Heart left ventricle (tissue), 16 donors: ENCODE measurements at regions not wholly inside any gene's neighbourhood (a gene's known extent, or its start where the extent isn't known, plus 50 kb on each side); places are given as distances from the start of the nearest gene placed in this dataset.

Experiments used
- ATAC-seq, 4 donors: fragments of 200-7000 bp; cut with Tn5 transposase; one replicate each; pipeline ENCODE4 v1.9.1; 2020 to 2022; ENCODE audit warnings: moderate library complexity in 4 of 4, mild to moderate bottlenecking in 3 of 4, moderate number of reproducible peaks in 1 of 4
- DNase-seq, 5 donors: peaks; one replicate each; pipeline ENCODE4 v3.0.0-alpha.2; 2020
- H3K27ac ChIP-seq, 12 donors: fragments of 200-600 bp; sonication (generic) in 4 of 12; one replicate each; pipeline versions ENCODE4 v1.5.0 to v1.8.0; 2016 to 2022; ENCODE audit warnings: mild to moderate bottlenecking in 2 of 12
- H3K27me3 ChIP-seq, 9 donors: fragments of 200-600 bp; sonication (generic) in 2 of 9; one replicate each; pipeline versions ENCODE4 v1.5.1 to v1.8.0; 2016 to 2022; ENCODE audit warnings: mild to moderate bottlenecking in 3 of 9
- H3K36me3 ChIP-seq, 9 donors: fragments of 200-600 bp; sonication (generic) in 2 of 9; one replicate each; pipeline versions ENCODE4 v1.5.0 to v1.8.0; 2018 to 2022; ENCODE audit warnings: mild to moderate bottlenecking in 2 of 9
- H3K4me1 ChIP-seq, 12 donors: fragments of 200-600 bp; sonication (generic) in 4 of 12; one replicate each; pipeline versions ENCODE4 v1.5.0 to v1.8.0; 2016 to 2022; ENCODE audit warnings: mild to moderate bottlenecking in 3 of 12
- H3K4me3 ChIP-seq, 12 donors: fragments of 200-600 bp; sonication (generic) in 4 of 12; one replicate each; pipeline versions ENCODE4 v1.5.0 to v1.8.0; 2017 to 2022; ENCODE audit warnings: mild to moderate bottlenecking in 9 of 12, moderate library complexity in 4 of 12
- H3K9me3 ChIP-seq, 12 donors: fragments of 200-600 bp; sonication (generic) in 4 of 12; one replicate each; pipeline versions ENCODE4 v1.5.0 to v1.8.0; 2016 to 2022; ENCODE audit warnings: mild to moderate bottlenecking in 1 of 12
- CTCF ChIP-seq, 12 donors: fragments of 200-600 bp; sonication (generic) in 4 of 12; IDR thresholded peaks; one replicate each; pipeline versions ENCODE4 v1.5.0 to v1.8.0; 2018 to 2022; ENCODE audit warnings: antibody characterized with exemption in 12 of 12, mild to moderate bottlenecking in 5 of 12
- POLR2A ChIP-seq, 2 donors: fragments of 450-650 bp; IDR thresholded peaks; one replicate each; pipeline ENCODE4 v1.6.1; 2017; ENCODE audit warnings: antibody characterized with exemption in 2 of 2, mild to moderate bottlenecking in 2 of 2, moderate library complexity in 2 of 2
- WGBS, 4 donors: extraction: QIAGEN DNeasy Blood & Tissue Kit in 2 of 4; methylation state at CpG; one replicate each; pipeline versions ENCODE4 v1.1.5 to v1.1.7; 2013 to 2018; 5-methylcytosine and 5-hydroxymethylcytosine counted together
- intact Hi-C, 10 donors: fragments of 100-400 bp; cut with DNase I; formaldehyde crosslinking; loops; one replicate each; pipeline versions ENCODE4 v1.11.1 to v1.14.2; 2022
- donor health status: ischemic (EF 13 %, LVEDD 7.1; RV severe dilation, severe dysfunction).
- donor health status: healthy with polysubstance abuse.
- donor health status: DM: no; HTN: yes; CAD: no.
- donor health status: DM: no; HTN: no; CAD: no.
- donor health status: ischemic (EF 25% LVEDD 6.9; RV normal size, moderate dysfunction).
- donor health status: ischemic (EF 25% LVEDD 5.7; RV mildly dilated, moderate dysfunction).
- donor health status: healthy.
- donor health status: DM: yes; HTN: yes; CAD: no.
- donor health status: ischemic (EF 35%, LVEDD 5.7; RV mildly dilated, moderate dysfunction).
- donor health status: nonischemic (EF 11% LVEDD 7.7; RV severe dilation, severe dysfunction).
- donor health status: DM: yes; HTN: yes; CAD: no.
- donor health status: PGD.
- donor health status: ischemic (EF 29% LVEDD 5.4; RV normal size, mild dysfunction).
- donor health status: nonischemic (EF 23%, LVEDD 6.1; RV moderate dilation, normal function).

- TF ChIP-seq POLR2A (IDR thresholded peaks at IDR 0.05) (no peak), CTCF (IDR thresholded peaks at IDR 0.05) (no peak)
- no peaks in the 10 kb centered on the region for H3K36me3 ChIP-seq
- H3K9me3 ChIP-seq = peaks cover 0 to 37% (median 3%) of the 10 kb centered on the region in 12 donors
- ATAC-seq (no peak), DNase-seq (no peak)
- peaks cover 0 to 18% (median 2%) of the 10 kb centered on the region in 9 donors for H3K27me3 ChIP-seq
- H3K27ac ChIP-seq = no peak overlapping the region
- WGBS, 4 donors = 44 to 62% (median 53%) methylated on average over 5 of the region's 5 CpGs
- intact Hi-C loops = no loop called here
- H3K4me1 ChIP-seq = no peaks in the 10 kb centered on the region
- H3K4me3 ChIP-seq = no peak overlapping the region
Observed at GRCh38 chr12:113659416-113659815, 187.7 kb upstream of the LHX5 start.

- peaks cover 0 to 20% (median 2%) of the 10 kb centered on the region in 9 donors for H3K27me3 ChIP-seq
- no peak for ATAC-seq
Observed at GRCh38 chr12:113659015-113659414, 187.3 kb upstream of the LHX5 start.

GRCh38 chr12:113658006-113658655 is 186.5 kb upstream of the LHX5 start:
- no peak for ATAC-seq
- WGBS, 4 donors = 8 to 39% (median 16%) methylated on average over 1 of the region's 1 CpG
- TF ChIP-seq CTCF (IDR thresholded peaks at IDR 0.05) (no peak), POLR2A (IDR thresholded peaks at IDR 0.05) (no peak)
- intact Hi-C loops = no loop called here
- DNase-seq = no peak
- H3K4me1 ChIP-seq = no peaks in the 10 kb centered on the region
- no peak overlapping the region for H3K27ac ChIP-seq
- H3K36me3 ChIP-seq = no peaks in the 10 kb centered on the region
- H3K27me3 ChIP-seq = peaks cover 0 to 14% (median 2%) of the 10 kb centered on the region in 9 donors
- H3K9me3 ChIP-seq = peaks cover 0 to 48% (median 5%) of the 10 kb centered on the region in 12 donors
- no peak overlapping the region for H3K4me3 ChIP-seq

More at GRCh38 chr12:113659015-113659414, 187.3 kb upstream of the LHX5 start:
- no peak for DNase-seq
- Histone ChIP-seq H3K27ac (no peak overlapping the region), H3K4me3 (no peak overlapping the region), H3K36me3 (no peaks in the 10 kb centered on the region), H3K4me1 (no peaks in the 10 kb centered on the region), H3K9me3 (peaks cover 0 to 39% (median 3%) of the 10 kb centered on the region in 12 donors)
- TF ChIP-seq CTCF (IDR thresholded peaks at IDR 0.05) (no peak), POLR2A (IDR thresholded peaks at IDR 0.05) (no peak)
- 65 to 79% (median 72%) methylated on average over 6 of the region's 6 CpGs for WGBS, 4 donors
- intact Hi-C loops = no loop called here

- no peak overlapping the region for H3K4me3 ChIP-seq
- DNase-seq (no peak), ATAC-seq (no peak)
- WGBS, 4 donors = 61 to 72% (median 66%) methylated on average over 4 of the region's 4 CpGs
- H3K27me3 ChIP-seq = peaks cover 0 to 19% (median 6%) of the 10 kb centered on the region in 9 donors
- TF ChIP-seq POLR2A (IDR thresholded peaks at IDR 0.05) (no peak), CTCF (IDR thresholded peaks at IDR 0.05) (no peak)
- peaks cover 0 to 49% (median 6%) of the 10 kb centered on the region in 12 donors for H3K9me3 ChIP-seq
- intact Hi-C loops = no loop called here
- no peaks in the 10 kb centered on the region for H3K4me1 ChIP-seq
- no peak overlapping the region for H3K27ac ChIP-seq
- H3K36me3 ChIP-seq = no peaks in the 10 kb centered on the region
Observed at GRCh38 chr12:113655919-113656318, 184.2 kb upstream of the LHX5 start.
